Gastrocnemius medialis (tissue), 4 donors: ENCODE measurements at regions not wholly inside any gene's neighbourhood (a gene's known extent, or its start where the extent isn't known, plus 50 kb on each side); places are given as distances from the start of the nearest gene placed in this dataset.
A peak's percentile ranks its signal among the peaks of the same experiment; 100 is the strongest.

Source experiments
- ATAC-seq, 2 donors: fragments of 150-250 bp; one replicate each; pipeline ENCODE4 v1.9.1; 2016
- DNase-seq, 2 donors: peaks; one replicate each; pipeline ENCODE4 v3.0.0-alpha.2; 2019
- H3K27ac ChIP-seq, 4 donors: fragments of 200-600 bp; sonication (generic); 1 replicate in 1 of 4; 2 replicates in 3 of 4; pipeline ENCODE4 v1.5.1; 2016 to 2018; ENCODE audit warnings: mild to moderate bottlenecking in 2 of 4, moderate library complexity in 1 of 4
- H3K27me3 ChIP-seq, 3 donors: fragments of 200-600 bp; sonication (generic) in 2 of 3; 1 replicate in 1 of 3; 2 replicates in 2 of 3; pipeline versions ENCODE4 v1.5.1 to v1.6.0; 2016 to 2019; ENCODE audit warnings: mild to moderate bottlenecking in 1 of 3, moderate library complexity in 1 of 3
- H3K36me3 ChIP-seq, 2 donors: fragments of 200-600 bp; sonication (generic) in 1 of 2; one replicate each; pipeline ENCODE4 v1.5.1; 2017 to 2018
- H3K4me1 ChIP-seq, 2 donors: fragments of 200-600 bp; sonication (generic) in 1 of 2; one replicate each; pipeline ENCODE4 v1.5.1; 2016 to 2017; ENCODE audit warnings: mild to moderate bottlenecking in 2 of 2
- H3K4me3 ChIP-seq, 4 donors: fragments of 200-600 bp; sonication (generic) in 3 of 4; 1 replicate in 1 of 4; 2 replicates in 3 of 4; pipeline ENCODE4 v1.5.1; 2016 to 2019; ENCODE audit warnings: mild to moderate bottlenecking in 2 of 4
- H3K9me3 ChIP-seq, 3 donors: fragments of 200-600 bp; sonication (generic) in 2 of 3; 1 replicate in 1 of 3; 2 replicates in 2 of 3; pipeline ENCODE4 v1.5.1; 2016 to 2019
- POLR2A ChIP-seq, 2 donors: fragments of 450-650 bp; IDR thresholded peaks; one replicate each; pipeline ENCODE4 v1.6.1; 2017; ENCODE audit warnings: antibody characterized with exemption in 2 of 2, mild to moderate bottlenecking in 2 of 2, moderate library complexity in 2 of 2
- in situ Hi-C, 4 donors: fragments of 200-750 bp; cut with MboI; loops; one replicate each; pipeline versions ENCODE4 v1.15.0 to v1.8.0; 2017; ENCODE audit warnings: low sequenced_read_pairs in 4 of 4
- intact Hi-C: fragments of 100-400 bp; cut with DNase I; formaldehyde crosslinking; loops from one replicate; pipeline ENCODE4 v1.15.1; 2023; ENCODE audit warnings: low total_unique reads
- TF ChIP-seq, protein P1 (sequence below), 5 experiments: fragments of 450-650 bp in 3 of 5; fragments of 200-600 bp in 2 of 5; sonication (generic) in 2 of 5; IDR thresholded peaks in 4 of 5; conservative IDR thresholded peaks in 1 of 5; 1 replicate in 4 of 5; 2 replicates in 1 of 5; pipeline ENCODE4 v1.5.1; 2016 to 2019; ENCODE audit warnings: antibody characterized with exemption in 5 of 5, mild to moderate bottlenecking in 3 of 5, moderate library complexity in 3 of 5

DNA sequence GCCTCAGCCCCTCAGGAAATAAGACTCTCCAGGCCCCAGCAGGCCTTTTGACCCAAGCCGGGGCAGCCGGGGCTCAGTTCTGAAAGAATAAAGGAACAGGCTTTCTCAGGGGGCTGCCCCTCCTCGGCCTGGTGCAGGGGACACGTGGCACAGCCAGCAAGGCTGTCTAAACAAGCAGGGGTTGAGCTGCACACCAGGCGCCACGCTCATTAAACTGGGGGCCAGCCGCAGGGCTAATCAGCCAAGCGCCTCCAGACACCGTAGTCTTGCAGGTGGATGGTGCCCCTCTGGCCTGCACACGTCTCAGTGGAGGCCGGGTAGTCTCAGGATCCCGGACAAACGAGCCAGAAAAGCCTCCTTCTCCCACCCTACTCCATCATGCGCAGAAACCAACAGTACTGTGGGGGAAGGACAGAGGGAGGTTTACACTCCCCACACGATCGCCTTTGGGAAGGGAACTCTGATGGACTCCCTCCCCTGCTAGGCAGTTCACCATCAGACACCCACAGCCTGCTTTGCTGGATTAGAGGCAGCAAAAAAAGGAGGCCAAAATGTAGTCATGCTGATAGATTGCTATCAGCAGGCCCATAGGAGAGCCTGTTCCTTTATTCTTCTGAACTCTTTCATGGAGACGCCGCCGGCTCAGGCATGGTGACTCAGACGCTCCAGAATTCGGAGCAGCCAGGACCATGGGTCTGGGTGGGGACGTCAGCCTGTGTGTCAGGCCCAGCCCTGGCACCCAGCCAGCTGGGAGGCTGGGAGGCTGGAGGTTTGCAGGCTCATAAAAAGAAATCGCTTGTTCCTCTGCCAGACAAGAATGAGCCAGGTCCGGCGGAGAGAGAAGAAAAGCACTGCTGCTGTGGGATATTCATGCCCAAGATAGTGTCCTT lies 342.4 kb downstream of the BCOR start:
- Histone ChIP-seq H3K36me3 (no peaks in the 10 kb centered on the region), H3K27ac (peak overlapping the region; percentile 60 to 67 (median 63)), H3K4me1 (peaks cover 10 to 12% of the 10 kb centered on the region in 2 donors), H3K4me3 (no peak overlapping the region), H3K9me3 (no peaks in the 10 kb centered on the region), H3K27me3 (no peaks in the 10 kb centered on the region)
- intact Hi-C loops = loop anchor here (1.0 kb wide), 1 partner anchor 19 kb away; no protein-coding TSS in a partner anchor
- in situ Hi-C loops = no loop called here
- DNase-seq (peak; percentile 59 to 78), ATAC-seq (peak; percentile 79 to 87)
- TF ChIP-seq, protein P1, sequence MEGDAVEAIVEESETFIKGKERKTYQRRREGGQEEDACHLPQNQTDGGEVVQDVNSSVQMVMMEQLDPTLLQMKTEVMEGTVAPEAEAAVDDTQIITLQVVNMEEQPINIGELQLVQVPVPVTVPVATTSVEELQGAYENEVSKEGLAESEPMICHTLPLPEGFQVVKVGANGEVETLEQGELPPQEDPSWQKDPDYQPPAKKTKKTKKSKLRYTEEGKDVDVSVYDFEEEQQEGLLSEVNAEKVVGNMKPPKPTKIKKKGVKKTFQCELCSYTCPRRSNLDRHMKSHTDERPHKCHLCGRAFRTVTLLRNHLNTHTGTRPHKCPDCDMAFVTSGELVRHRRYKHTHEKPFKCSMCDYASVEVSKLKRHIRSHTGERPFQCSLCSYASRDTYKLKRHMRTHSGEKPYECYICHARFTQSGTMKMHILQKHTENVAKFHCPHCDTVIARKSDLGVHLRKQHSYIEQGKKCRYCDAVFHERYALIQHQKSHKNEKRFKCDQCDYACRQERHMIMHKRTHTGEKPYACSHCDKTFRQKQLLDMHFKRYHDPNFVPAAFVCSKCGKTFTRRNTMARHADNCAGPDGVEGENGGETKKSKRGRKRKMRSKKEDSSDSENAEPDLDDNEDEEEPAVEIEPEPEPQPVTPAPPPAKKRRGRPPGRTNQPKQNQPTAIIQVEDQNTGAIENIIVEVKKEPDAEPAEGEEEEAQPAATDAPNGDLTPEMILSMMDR (IDR thresholded peaks at IDR 0.05 in 4 of 5, conservative IDR thresholded peaks at IDR 0.05 in 1 of 5) = no peak
- TF ChIP-seq POLR2A (IDR thresholded peaks at IDR 0.05) = no peak

DNA sequence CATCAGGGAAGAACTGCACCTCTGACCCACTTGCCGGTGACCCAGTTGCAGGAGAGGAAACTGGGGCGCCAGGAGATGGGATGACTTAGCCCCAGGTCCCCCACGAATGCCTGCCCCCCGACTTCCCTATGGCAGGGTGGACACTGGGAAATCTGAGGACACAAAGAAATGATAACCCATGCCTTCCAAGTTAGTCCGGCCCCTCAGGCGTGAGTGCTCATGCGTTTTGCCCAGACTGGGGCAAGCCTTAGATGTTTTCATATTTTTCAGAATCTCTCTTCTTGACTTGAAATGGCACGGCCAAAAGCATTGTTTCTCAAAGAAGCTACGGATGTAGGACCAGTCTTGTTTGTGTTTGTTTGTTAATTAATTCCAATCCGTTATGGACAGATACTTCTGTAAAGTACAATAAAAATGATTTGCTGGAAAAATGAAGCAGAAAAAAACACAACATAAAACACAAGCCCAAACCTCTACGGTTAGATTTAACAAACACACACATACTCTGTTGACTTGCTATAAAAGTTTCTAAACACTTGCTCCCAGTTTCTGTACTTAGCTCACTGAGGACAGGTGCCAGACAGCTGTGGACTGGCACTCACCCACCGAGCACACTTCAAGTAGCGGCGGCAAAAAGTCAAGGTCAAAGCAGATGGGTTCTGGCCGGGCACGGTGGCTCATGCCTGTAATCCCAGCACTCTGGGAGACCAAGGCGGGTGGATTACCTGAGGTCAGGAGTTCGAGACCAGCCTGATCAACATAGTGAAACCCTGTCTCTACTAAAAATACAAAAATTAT lies 341.5 kb downstream of the BCOR start:
- H3K9me3 ChIP-seq = no peaks in the 10 kb centered on the region
- ATAC-seq (peak; percentile 76 to 78), DNase-seq (peak; percentile 13 to 71)
- H3K27ac ChIP-seq = peak overlapping the region; percentile 60 to 67 (median 63)
- intact Hi-C loops (no loop called here), in situ Hi-C loops (no loop called here)
- no peaks in the 10 kb centered on the region for H3K27me3 ChIP-seq
- no peak overlapping the region for H3K4me3 ChIP-seq
- peaks cover 10 to 12% of the 10 kb centered on the region in 2 donors for H3K4me1 ChIP-seq
- no peaks in the 10 kb centered on the region for H3K36me3 ChIP-seq
- TF ChIP-seq, protein P1 (IDR thresholded peaks at IDR 0.05 in 4 of 5, conservative IDR thresholded peaks at IDR 0.05 in 1 of 5) = no peak
- TF ChIP-seq POLR2A (IDR thresholded peaks at IDR 0.05) = no peak

DNA sequence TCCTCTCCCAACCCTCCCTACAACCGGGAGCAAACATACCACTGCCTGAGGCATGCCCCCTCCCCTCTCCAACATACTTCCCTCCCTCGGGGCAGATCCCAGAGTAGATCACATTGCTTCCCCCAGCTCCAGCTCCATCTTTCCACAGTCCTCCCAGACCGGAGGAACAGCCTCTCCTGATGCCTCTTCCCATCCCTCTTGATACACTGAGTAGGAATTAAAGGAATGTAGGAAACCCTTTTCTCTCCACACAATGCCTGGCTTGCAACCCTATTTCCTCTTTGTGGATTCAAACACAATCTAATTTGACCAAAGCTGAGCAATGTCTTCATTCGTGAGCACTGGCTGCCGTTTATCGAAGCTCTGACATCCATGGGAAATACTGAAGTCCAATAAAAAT lies 339.8 kb downstream of the BCOR start:
- TF ChIP-seq POLR2A (IDR thresholded peaks at IDR 0.05) = no peak
- TF ChIP-seq, protein P1 (IDR thresholded peaks at IDR 0.05 in 4 of 5, conservative IDR thresholded peaks at IDR 0.05 in 1 of 5) = no peak
- Histone ChIP-seq H3K36me3 (no peaks in the 10 kb centered on the region), H3K27ac (no peak overlapping the region), H3K9me3 (no peaks in the 10 kb centered on the region), H3K27me3 (no peaks in the 10 kb centered on the region), H3K4me1 (peaks cover 10 to 12% of the 10 kb centered on the region in 2 donors), H3K4me3 (no peak overlapping the region)
- ATAC-seq (no peak), DNase-seq (no peak)
- intact Hi-C loops (no loop called here), in situ Hi-C loops (no loop called here)

DNA sequence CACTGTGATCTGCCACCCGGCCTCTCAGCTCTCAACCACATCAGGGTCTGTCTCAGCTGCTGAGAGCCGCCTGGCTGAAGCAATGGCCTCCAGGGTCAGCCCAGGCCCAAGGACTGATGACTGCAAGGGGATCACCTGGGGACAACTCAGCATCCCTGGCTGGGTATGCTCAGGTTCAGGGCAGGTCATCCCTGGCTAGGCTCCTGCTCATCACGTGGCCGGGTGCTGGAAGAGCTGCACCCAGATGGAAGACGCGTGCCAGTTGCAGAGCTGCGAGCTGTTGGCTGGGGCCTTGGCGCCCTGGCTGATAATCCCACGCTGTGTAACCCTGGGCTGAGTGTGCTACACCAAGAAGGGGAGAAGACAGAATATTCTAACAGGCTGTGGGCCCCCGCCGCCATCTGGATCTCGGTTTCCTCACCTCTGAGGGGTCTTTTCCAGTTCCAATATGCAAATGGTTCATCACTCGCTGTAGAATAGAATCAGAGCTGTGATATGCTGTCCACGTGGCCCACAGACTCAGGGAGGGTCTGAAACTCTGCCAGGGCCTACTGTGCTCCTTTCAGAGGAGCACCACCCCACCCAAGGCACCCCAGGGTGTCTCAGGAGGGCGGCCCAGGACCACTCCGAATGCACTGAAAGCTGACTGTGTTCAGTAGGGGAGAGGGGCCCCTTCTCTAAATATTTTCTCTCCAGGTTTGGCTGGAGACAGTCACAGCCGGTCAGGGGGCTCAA lies 338.8 kb downstream of the BCOR start:
- ATAC-seq = no peak
- in situ Hi-C loops (no loop called here), intact Hi-C loops (no loop called here)
- H3K9me3 ChIP-seq = no peaks in the 10 kb centered on the region
- H3K4me1 ChIP-seq = peaks cover 10 to 12% of the 10 kb centered on the region in 2 donors
- no peak for DNase-seq
- H3K36me3 ChIP-seq = no peaks in the 10 kb centered on the region
- no peaks in the 10 kb centered on the region for H3K27me3 ChIP-seq
- no peak overlapping the region for H3K27ac ChIP-seq
- H3K4me3 ChIP-seq = no peak overlapping the region
- no peak for TF ChIP-seq POLR2A (IDR thresholded peaks at IDR 0.05)
- TF ChIP-seq, protein P1 (IDR thresholded peaks at IDR 0.05 in 4 of 5, conservative IDR thresholded peaks at IDR 0.05 in 1 of 5) = no peak
